K562 (cell line): ENCODE measurements at regions not wholly inside any gene's neighbourhood (a gene's known extent, or its start where the extent isn't known, plus 50 kb on each side); places are given as distances from the start of the nearest gene placed in this dataset.

ENCODE experiments used
- ATAC-seq: fragments of 200-7000 bp; cut with Tn5 transposase; 3 replicates; pipeline ENCODE4 v1.9.1; 2020; ENCODE audit warnings: moderate library complexity
- BruUV-seq: library from RNA; stranded (reverse); fragments of 400-500 nt; replicated peaks from 2 replicates; lab custom pipeline; 2021; lab: Mats Ljungman, UMichigan
- CTCF ChIA-PET: fragments of 300-600 bp; formaldehyde crosslinking; extraction: SDS; loops from one replicate; lab custom pipeline; 2021; ENCODE audit warnings: low intra/inter-chr PET ratio; lab: Yijun Ruan, JAX
- POLR2A ChIA-PET: fragments of 300-600, 350-650 bp; sonication (Branson Sonifier 250); formaldehyde crosslinking; extraction: SDS; loops from one replicate; lab custom pipeline; 2021; ENCODE audit warnings: antibody characterized with exemption, inconsistent platforms; lab: Yijun Ruan, JAX
- DNase-seq, 4 experiments: peaks; one replicate each; pipeline versions ENCODE4 v3.0.0 to v3.0.0-alpha.2; 2011 to 2018; ENCODE audit warnings: low spot score in 3 of 4, mixed read lengths in 3 of 4; ENCODE audit errors: extremely low read depth in 1 of 4
- FAIRE-seq: peaks from 2 replicates; lab custom pipeline; 2011; peaks lifted over from hg19 to GRCh38; lab: Jason Lieb, UNC
- H2AFZ ChIP-seq: 2 replicates; pipeline ENCODE4 v1.6.0; 2011; ENCODE audit warnings: low read depth, low read length, control low read depth, inconsistent platforms
- H3K27ac ChIP-seq: fragments of 200-600 bp; 3 replicates; pipeline ENCODE4 v1.8.0; 2011; ENCODE audit warnings: low read depth, mild to moderate bottlenecking, control low read depth, inconsistent platforms, low read length, moderate library complexity, mixed read lengths; ENCODE audit errors: extremely low read depth
- H3K27me3 ChIP-seq, 2 experiments: fragments of 300-600 bp in 1 of 2; 2 replicates in 1 of 2; 3 replicates in 1 of 2; pipeline versions ENCODE4 v1.6.0 to v1.8.0; 2011; ENCODE audit warnings: inconsistent platforms in 2 of 2, low read length in 2 of 2, mild to moderate bottlenecking in 1 of 2, mixed read lengths in 1 of 2, moderate library complexity in 1 of 2; ENCODE audit not compliant: control insufficient read depth in 2 of 2, insufficient read depth in 2 of 2
- H3K36me3 ChIP-seq: fragments of 300-600 bp; 3 replicates; pipeline ENCODE4 v1.8.0; 2011; ENCODE audit warnings: mild to moderate bottlenecking, low read length, inconsistent platforms; ENCODE audit not compliant: control insufficient read depth, insufficient read depth
- H3K4me1 ChIP-seq, 2 experiments: fragments of 200-600 bp in 1 of 2; replicated peaks in 1 of 2; 2 replicates in 1 of 2; 3 replicates in 1 of 2; pipeline versions ENCODE4 v1.5.1 to v1.8.0; 2011; ENCODE audit warnings: inconsistent platforms in 2 of 2, low read length in 2 of 2, mild to moderate bottlenecking in 1 of 2, mixed read lengths in 1 of 2, moderate library complexity in 1 of 2; ENCODE audit not compliant: control insufficient read depth in 2 of 2, insufficient read depth in 2 of 2
- H3K4me2 ChIP-seq: 2 replicates; pipeline ENCODE4 v1.6.1; 2011; ENCODE audit warnings: low read length, control low read depth, inconsistent platforms, mixed read lengths; ENCODE audit not compliant: insufficient read depth
- H3K4me3 ChIP-seq: fragments of 200-600 bp; sonication (generic), shearing (Covaris generic); 2 replicates; pipeline ENCODE4 v1.5.1; 2016; ENCODE audit warnings: control low read depth, inconsistent platforms
- H3K79me2 ChIP-seq: fragments of 200-600 bp; 3 replicates; pipeline ENCODE4 v1.8.0; 2011; ENCODE audit warnings: low read length, inconsistent platforms; ENCODE audit not compliant: control insufficient read depth, insufficient read depth
- H3K9ac ChIP-seq, 2 experiments: 2 replicates each; pipeline versions ENCODE4 v1.6.0 to v1.6.1; 2011; ENCODE audit warnings: low read depth in 2 of 2, low read length in 2 of 2, control low read depth in 1 of 2, inconsistent platforms in 1 of 2, mild to moderate bottlenecking in 1 of 2, mixed read lengths in 1 of 2; ENCODE audit not compliant: insufficient read depth in 1 of 2
- H3K9me1 ChIP-seq: one replicate; pipeline ENCODE4 v1.6.0; 2011; ENCODE audit warnings: inconsistent platforms, mild to moderate bottlenecking, low read length, moderate library complexity; ENCODE audit not compliant: control insufficient read depth, insufficient read depth
- H3K9me3 ChIP-seq: replicated peaks from 2 replicates; pipeline ENCODE4 v1.5.1; 2011; ENCODE audit warnings: low read depth, low read length, inconsistent platforms; ENCODE audit not compliant: control insufficient read depth, insufficient read depth
- H4K20me1 ChIP-seq: replicated peaks from 2 replicates; pipeline ENCODE4 v1.6.1; 2011; ENCODE audit warnings: low read length, inconsistent platforms, mixed read lengths; ENCODE audit not compliant: control insufficient read depth, insufficient read depth
- CBFA2T2 ChIP-seq: fragments of 450-650 bp; conservative IDR thresholded peaks from 2 replicates; pipeline ENCODE4 v1.6.1; 2017; ENCODE audit warnings: mild to moderate bottlenecking
- GABPB1 ChIP-seq: sonication (generic); formaldehyde crosslinking; IDR thresholded peaks from 2 replicates; pipeline ENCODE4 v1.8.0; 2022; ENCODE audit warnings: mild to moderate bottlenecking, missing genetic modification reagents
- MAFF ChIP-seq: IDR thresholded peaks from 2 replicates; pipeline ENCODE4 v1.6.1; 2012; ENCODE audit warnings: low read length, improper control_type of control experiment
- NBN ChIP-seq: fragments of 450-650 bp; IDR thresholded peaks from 2 replicates; pipeline ENCODE4 v1.6.1; 2016; ENCODE audit warnings: low read depth, mild to moderate bottlenecking
- TFE3 ChIP-seq: fragments of 450-650 bp; formaldehyde crosslinking; IDR thresholded peaks from 2 replicates; pipeline ENCODE4 v1.4.0; 2020; ENCODE audit warnings: mild to moderate bottlenecking, mixed read lengths
- ZC3H11A ChIP-seq: IDR thresholded peaks from 2 replicates; pipeline ENCODE4 v1.6.1; 2012; ENCODE audit warnings: low read depth, low read length, improper control_type of control experiment
- ZNF444 ChIP-seq: fragments of 250-450 bp; sonication (Bioruptor Pico); IDR thresholded peaks from 2 replicates; pipeline ENCODE4 v1.4.0; 2020; ENCODE audit warnings: mild to moderate bottlenecking, moderate library complexity
- WGBS: fragments of 100-300 bp; shearing (Covaris generic); methylation state at CpG from one replicate; pipeline ENCODE4 v1.1.6; 2016; ENCODE audit warnings: low coverage, mixed read lengths; ENCODE audit not compliant: insufficient coverage; ENCODE audit errors: missing lambda C conversion rate; 5-methylcytosine and 5-hydroxymethylcytosine counted together
- in situ Hi-C: fragments of 300-500 bp; cut with MboI; formaldehyde crosslinking; loops from 4 replicates; pipeline ENCODE4 v1.15.0; 2018; ENCODE audit warnings: inconsistent platforms, mixed read lengths
- intact Hi-C: fragments of 100-400 bp; cut with micrococcal nuclease; formaldehyde crosslinking; loops from 2 replicates; pipeline ENCODE4 v1.14.2; 2022
- TF ChIP-seq, protein P1 (sequence below): fragments of 250-450 bp; sonication (Bioruptor Pico); IDR thresholded peaks from 2 replicates; pipeline ENCODE4 v1.5.0; 2020; ENCODE audit warnings: mild to moderate bottlenecking, borderline replicate concordance

- TF ChIP-seq MAFF (no peak), ZNF444 (CRISPR knock-in tag) (no peak), CBFA2T2 (no peak), NBN (no peak)
- TF ChIP-seq, protein P1, sequence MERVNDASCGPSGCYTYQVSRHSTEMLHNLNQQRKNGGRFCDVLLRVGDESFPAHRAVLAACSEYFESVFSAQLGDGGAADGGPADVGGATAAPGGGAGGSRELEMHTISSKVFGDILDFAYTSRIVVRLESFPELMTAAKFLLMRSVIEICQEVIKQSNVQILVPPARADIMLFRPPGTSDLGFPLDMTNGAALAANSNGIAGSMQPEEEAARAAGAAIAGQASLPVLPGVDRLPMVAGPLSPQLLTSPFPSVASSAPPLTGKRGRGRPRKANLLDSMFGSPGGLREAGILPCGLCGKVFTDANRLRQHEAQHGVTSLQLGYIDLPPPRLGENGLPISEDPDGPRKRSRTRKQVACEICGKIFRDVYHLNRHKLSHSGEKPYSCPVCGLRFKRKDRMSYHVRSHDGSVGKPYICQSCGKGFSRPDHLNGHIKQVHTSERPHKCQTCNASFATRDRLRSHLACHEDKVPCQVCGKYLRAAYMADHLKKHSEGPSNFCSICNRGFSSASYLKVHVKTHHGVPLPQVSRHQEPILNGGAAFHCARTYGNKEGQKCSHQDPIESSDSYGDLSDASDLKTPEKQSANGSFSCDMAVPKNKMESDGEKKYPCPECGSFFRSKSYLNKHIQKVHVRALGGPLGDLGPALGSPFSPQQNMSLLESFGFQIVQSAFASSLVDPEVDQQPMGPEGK = no peak
These were observed 61.8 kb upstream of the USP47 start (continued) for GRCh38 chr11:11779975-11780374.

GRCh38 chr11:11777897-11778296 lies 63.9 kb upstream of the USP47 start:
- Histone ChIP-seq H3K9me3 (no peaks in the 10 kb centered on the region), H3K27ac (no peak overlapping the region), H3K36me3 (no peaks in the 10 kb centered on the region), H3K4me2 (no peak overlapping the region), H3K9ac (no peak overlapping the region), H3K4me3 (no peak overlapping the region), H3K4me1 (no peaks in the 10 kb centered on the region), H4K20me1 (peaks cover 2% of the 10 kb centered on the region; the same call in 1 of the 2 replicates), H3K79me2 (no peaks in the 10 kb centered on the region), H3K27me3 (peaks cover 3 to 14% of the 10 kb centered on the region in 2 experiments; a peak in 3 of 5 replicates), H3K9me1 (no peaks in the 10 kb centered on the region), H2AFZ (no peak overlapping the region)
- CTCF ChIA-PET = interaction anchor here (0.6 kb wide), 1 partner anchor 503 kb away, joined by 3 read pairs; no protein-coding TSS in a partner anchor
- in situ Hi-C loops (no loop called here), intact Hi-C loops (no loop called here)
- no peak for FAIRE-seq
- TF ChIP-seq TFE3 (CRISPR knock-in tag) = no peak
- TF ChIP-seq ZC3H11A = no peak
- TF ChIP-seq GABPB1 (CRISPR knock-in tag) = no peak
- POLR2A ChIA-PET = interaction anchor here (1.6 to 2.0 kb wide), 2 partner anchors 9 to 10 kb away, joined by 4 to 9 read pairs; no protein-coding TSS in a partner anchor
- ATAC-seq = no peak
- no TSS peak for BruUV-seq
- no peak for DNase-seq
- 2% methylated on average over 3 of the region's 3 CpGs for WGBS
